T-helper 2 cell treated with Interferon-gamma antibody and Interleukin-4, amounts not matched to agents 5 μg/mL and 100 μg/mL, for 36 hours (primary cell): ENCODE measurements at regions not wholly inside any gene's neighbourhood (a gene's known extent, or its start where the extent isn't known, plus 50 kb on each side); places are given as distances from the start of the nearest gene placed in this dataset.

Source experiments
- DNase-seq: peaks from one replicate; pipeline ENCODE4 v3.0.0; 2021; ENCODE audit warnings: low spot score
- H3K27ac Mint-ChIP-seq: one replicate; pipeline ENCODE4 v1.8.0; 2021; ENCODE audit warnings: mild to moderate bottlenecking, mixed read lengths
- H3K27me3 Mint-ChIP-seq: one replicate; pipeline ENCODE4 v1.8.0; 2021; ENCODE audit warnings: low read depth, mixed read lengths
- H3K36me3 Mint-ChIP-seq: one replicate; pipeline ENCODE4 v1.8.0; 2021; ENCODE audit warnings: low read depth, mixed read lengths
- H3K4me1 Mint-ChIP-seq: one replicate; pipeline ENCODE4 v1.8.0; 2021; ENCODE audit warnings: low read depth, mixed read lengths
- H3K4me3 Mint-ChIP-seq: one replicate; pipeline ENCODE4 v1.8.0; 2022; ENCODE audit warnings: mild to moderate bottlenecking, moderate library complexity, mixed read lengths
- H3K9me3 Mint-ChIP-seq: one replicate; pipeline ENCODE4 v1.8.0; 2021; ENCODE audit warnings: mixed read lengths

DNA sequence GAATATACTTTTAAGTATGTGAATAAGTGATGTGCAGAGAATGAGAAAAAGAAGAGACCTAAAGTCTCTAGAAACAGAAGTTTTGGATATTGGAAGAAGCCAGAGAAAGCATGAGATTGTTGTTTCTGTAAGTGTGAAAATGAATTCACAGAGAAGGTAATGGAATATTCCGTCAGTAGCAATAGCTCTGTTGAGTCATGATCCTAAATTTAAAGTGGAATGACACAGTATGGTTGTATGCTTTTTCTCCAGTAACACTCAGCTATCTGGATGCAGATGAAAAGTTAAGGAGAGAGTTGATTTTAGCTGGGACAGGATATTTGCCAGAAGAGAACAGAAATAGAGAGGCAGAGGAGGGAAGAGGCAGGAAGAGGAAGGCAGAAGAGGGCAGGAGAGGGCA is 1166.3 kb downstream of the GALC start:
- H3K27ac Mint-ChIP-seq = no peak overlapping the region
- no peak overlapping the region for H3K4me3 Mint-ChIP-seq
- no peaks in the 10 kb centered on the region for H3K4me1 Mint-ChIP-seq
- peaks cover 17% of the 10 kb centered on the region for H3K9me3 Mint-ChIP-seq
- H3K27me3 Mint-ChIP-seq = no peaks in the 10 kb centered on the region
- DNase-seq = no peak
- no peaks in the 10 kb centered on the region for H3K36me3 Mint-ChIP-seq

DNA sequence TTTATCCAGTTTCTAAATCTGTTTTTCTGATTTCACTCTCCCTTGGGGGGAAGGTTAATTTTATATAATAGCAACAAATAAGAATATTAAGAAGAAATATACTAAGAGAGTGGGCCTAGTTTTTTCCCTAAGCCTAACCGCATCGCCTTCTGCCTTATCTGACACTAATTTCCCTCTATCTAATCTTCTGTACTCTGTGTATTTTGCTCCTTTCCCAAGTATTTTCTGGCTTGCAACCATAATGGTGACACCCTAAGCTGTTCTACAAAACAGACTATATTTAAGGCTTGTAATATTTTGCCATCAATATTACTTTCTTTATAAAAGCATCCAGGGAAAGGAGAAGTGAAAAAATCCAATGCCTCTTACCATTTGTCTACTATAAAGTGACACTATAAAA is 1168.8 kb downstream of the GALC start:
- Mint-ChIP-seq H3K27me3 (no peaks in the 10 kb centered on the region), H3K9me3 (peaks cover 17% of the 10 kb centered on the region), H3K4me3 (no peak overlapping the region), H3K27ac (no peak overlapping the region), H3K4me1 (no peaks in the 10 kb centered on the region), H3K36me3 (no peaks in the 10 kb centered on the region)
- no peak for DNase-seq

DNA sequence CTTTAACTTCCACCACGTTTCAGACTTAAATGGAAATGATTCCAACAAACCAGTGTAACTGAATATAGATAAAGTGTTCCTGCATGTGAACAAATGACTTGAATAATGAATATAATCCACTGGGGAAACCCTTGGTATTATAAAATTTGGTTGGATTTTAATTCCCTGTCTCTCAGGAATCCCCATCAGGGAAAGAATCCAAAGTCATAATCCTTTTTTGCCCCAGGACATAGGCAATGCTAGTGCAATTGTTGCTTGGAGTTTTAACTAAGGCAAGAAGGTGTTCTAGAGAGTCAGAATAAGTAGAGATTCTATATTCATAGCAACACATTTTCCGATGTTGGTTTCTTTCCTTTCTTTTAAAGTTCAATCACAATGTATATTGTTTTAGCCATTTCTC is 1169.4 kb downstream of the GALC start:
- H3K27me3 Mint-ChIP-seq = no peaks in the 10 kb centered on the region
- no peak overlapping the region for H3K4me3 Mint-ChIP-seq
- no peak overlapping the region for H3K27ac Mint-ChIP-seq
- H3K9me3 Mint-ChIP-seq = peaks cover 18% of the 10 kb centered on the region
- DNase-seq = no peak
- no peaks in the 10 kb centered on the region for H3K4me1 Mint-ChIP-seq
- H3K36me3 Mint-ChIP-seq = no peaks in the 10 kb centered on the region

DNA sequence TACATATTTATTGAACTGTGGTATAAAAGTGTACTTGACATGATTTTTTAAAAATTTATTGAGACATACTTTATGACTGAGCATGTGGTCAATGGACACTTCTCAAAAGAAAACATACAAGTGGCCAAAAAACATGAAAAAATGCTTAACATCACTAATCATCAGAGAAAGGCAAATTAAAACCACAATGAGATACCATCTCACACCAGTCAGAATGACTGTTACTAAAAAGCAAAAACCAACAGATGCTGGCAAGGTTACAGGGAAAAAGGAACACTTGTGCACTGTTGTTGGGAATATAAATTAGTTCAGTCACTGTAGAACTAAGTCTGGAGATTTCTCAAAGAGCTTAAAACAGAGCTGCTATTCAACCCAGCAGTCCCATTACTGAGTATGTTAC is 1177.6 kb downstream of the GALC start:
- Mint-ChIP-seq H3K27ac (no peak overlapping the region), H3K27me3 (no peaks in the 10 kb centered on the region), H3K4me3 (no peak overlapping the region), H3K4me1 (no peaks in the 10 kb centered on the region), H3K9me3 (peaks cover 43% of the 10 kb centered on the region), H3K36me3 (no peaks in the 10 kb centered on the region)
- no peak for DNase-seq

DNA sequence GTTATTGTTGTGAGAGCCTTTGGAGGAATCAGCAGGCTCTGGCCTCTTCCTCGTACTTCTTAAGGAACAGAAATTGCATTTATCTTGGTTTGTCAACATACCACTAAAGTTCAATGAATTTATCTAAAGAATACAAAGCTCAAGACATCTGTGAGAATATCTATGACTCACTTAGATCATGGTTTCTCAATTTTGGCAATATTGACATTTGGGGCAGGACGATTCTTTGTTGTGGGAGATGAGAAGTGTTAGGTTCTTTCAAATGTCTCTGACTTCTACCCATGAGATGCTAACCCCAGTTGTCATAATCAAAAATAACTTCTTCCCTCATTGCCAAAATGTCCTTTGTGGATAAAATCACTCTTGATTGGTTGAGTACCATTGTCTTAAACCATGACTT is 1190.3 kb downstream of the GALC start:
- Mint-ChIP-seq H3K36me3 (no peaks in the 10 kb centered on the region), H3K9me3 (peaks cover 6% of the 10 kb centered on the region), H3K27ac (no peak overlapping the region), H3K27me3 (no peaks in the 10 kb centered on the region), H3K4me3 (no peak overlapping the region), H3K4me1 (no peaks in the 10 kb centered on the region)
- DNase-seq = no peak

DNA sequence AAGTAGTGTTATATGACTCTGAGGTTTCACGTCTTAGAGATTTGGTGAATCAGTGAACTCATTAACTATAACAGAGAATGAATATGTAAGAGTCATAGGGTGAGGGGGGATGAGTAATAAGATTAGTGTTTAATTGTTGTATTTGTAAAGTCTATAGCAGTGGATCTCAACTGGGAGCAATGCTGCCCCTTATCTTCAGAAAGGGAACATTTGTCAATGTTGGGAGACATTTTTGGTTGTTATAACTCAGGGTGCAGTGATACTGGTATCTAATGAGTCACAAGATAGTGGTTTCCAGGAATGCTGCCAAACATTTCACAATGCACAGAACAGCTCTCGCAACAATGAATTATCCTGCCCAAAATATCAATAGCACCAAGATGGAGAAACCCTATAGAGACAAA is 1193.7 kb downstream of the GALC start:
- no peak for DNase-seq
- Mint-ChIP-seq H3K27ac (no peak overlapping the region), H3K4me3 (no peak overlapping the region), H3K9me3 (peaks cover 6% of the 10 kb centered on the region), H3K36me3 (no peaks in the 10 kb centered on the region), H3K4me1 (no peaks in the 10 kb centered on the region), H3K27me3 (no peaks in the 10 kb centered on the region)

DNA sequence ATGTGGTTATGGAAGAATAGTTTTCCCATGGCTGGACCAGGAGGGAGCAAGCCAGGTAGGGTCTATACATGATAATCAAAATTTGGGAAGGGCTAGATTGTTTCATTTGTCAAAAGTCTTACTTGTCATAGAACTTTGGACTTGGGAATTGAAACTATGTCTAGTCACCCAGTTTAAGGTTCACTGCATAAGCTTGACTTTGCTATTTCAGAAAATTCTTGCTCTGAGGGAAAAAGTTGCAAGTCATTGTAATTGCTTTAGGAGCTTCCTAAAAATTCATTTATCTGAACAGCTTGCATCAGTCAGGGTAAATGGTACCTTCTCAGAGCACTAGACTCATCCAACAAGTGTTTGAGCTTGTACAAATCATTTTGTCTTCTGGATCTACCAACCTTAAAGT is 1194.7 kb downstream of the GALC start:
- Mint-ChIP-seq H3K27ac (no peak overlapping the region), H3K36me3 (no peaks in the 10 kb centered on the region), H3K27me3 (no peaks in the 10 kb centered on the region), H3K4me3 (no peak overlapping the region), H3K4me1 (no peaks in the 10 kb centered on the region), H3K9me3 (peaks cover 6% of the 10 kb centered on the region)
- DNase-seq = no peak

DNA sequence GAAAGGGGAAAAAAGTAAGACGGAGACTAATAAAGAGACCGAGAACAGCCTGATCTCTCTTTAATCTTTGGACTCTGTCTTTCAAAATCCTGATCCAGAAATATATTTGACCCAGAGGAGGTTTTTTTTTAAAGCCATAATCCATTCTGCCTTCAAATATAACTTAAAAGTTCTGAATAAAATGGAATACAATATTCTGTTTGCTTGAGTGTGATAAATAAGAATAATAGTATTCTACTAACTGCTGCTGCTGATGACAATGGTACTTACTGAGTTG is 1196.0 kb downstream of the GALC start:
- no peaks in the 10 kb centered on the region for H3K4me1 Mint-ChIP-seq
- H3K36me3 Mint-ChIP-seq = no peaks in the 10 kb centered on the region
- H3K9me3 Mint-ChIP-seq = peaks cover 13% of the 10 kb centered on the region
- DNase-seq = no peak
- no peak overlapping the region for H3K4me3 Mint-ChIP-seq
- H3K27me3 Mint-ChIP-seq = no peaks in the 10 kb centered on the region
- H3K27ac Mint-ChIP-seq = no peak overlapping the region

DNA sequence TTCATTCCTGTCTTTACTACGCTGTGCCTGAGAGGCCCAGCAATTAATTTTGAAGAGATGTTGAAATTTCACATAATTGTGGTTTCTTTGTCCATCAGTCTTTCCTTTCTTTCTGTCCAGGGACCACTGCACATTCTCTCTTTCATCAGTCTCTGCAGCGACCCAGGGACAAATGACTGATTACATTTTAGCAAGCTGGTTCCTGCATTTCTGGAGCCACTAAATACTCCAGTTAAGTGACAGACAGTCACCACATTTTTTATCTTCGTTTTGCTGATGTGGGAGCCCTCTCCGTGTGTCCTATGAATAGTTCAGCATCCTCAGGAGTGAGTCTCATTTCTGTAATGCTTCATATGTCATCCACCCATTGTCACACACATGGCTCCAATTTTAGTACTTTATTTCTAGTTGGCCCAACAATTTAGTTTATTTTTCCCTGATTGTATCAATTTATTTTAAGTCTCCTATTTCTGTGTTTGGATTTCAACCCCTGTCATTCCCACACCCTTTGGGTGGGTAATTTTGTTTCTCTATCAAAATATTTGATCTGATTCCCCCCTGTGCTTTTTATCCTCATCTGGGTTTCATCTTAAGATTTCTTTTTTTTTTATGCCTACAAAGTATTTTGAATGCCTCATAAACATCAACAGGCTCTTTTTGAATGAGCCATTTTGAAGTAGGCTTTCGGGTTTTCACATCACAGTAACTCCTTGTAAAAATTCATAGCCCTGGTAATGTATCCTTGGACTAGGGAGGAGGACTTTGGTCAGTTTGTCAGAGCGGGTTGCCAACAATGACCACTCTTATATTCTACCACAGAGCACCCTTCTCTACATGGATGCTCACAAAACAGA is 1196.5 kb downstream of the GALC start:
- peaks cover 13% of the 10 kb centered on the region for H3K9me3 Mint-ChIP-seq
- H3K27ac Mint-ChIP-seq = no peak overlapping the region
- DNase-seq = no peak
- no peaks in the 10 kb centered on the region for H3K27me3 Mint-ChIP-seq
- no peaks in the 10 kb centered on the region for H3K36me3 Mint-ChIP-seq
- H3K4me1 Mint-ChIP-seq = no peaks in the 10 kb centered on the region
- no peak overlapping the region for H3K4me3 Mint-ChIP-seq

DNA sequence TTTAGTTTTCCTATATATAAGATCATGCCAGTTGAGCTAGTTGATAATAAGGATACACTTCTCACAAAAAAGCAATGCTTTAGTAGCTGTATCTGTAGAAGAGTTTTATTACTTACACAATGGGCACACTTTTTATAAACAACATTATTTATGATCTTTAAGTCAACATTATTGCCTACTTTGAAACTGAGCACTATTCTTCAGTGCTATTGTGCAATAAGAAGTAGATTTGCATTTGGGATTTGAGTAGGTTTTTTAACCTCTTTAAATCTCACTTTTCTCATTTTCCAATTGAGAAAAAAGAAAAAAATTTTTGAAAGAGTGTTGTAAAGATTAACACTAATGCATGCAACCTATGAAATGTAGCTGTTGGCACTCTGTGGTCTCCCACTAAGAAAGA is 1198.3 kb downstream of the GALC start:
- Mint-ChIP-seq H3K27ac (no peak overlapping the region), H3K4me3 (no peak overlapping the region), H3K36me3 (no peaks in the 10 kb centered on the region), H3K9me3 (peaks cover 13% of the 10 kb centered on the region), H3K4me1 (no peaks in the 10 kb centered on the region), H3K27me3 (no peaks in the 10 kb centered on the region)
- DNase-seq = no peak

DNA sequence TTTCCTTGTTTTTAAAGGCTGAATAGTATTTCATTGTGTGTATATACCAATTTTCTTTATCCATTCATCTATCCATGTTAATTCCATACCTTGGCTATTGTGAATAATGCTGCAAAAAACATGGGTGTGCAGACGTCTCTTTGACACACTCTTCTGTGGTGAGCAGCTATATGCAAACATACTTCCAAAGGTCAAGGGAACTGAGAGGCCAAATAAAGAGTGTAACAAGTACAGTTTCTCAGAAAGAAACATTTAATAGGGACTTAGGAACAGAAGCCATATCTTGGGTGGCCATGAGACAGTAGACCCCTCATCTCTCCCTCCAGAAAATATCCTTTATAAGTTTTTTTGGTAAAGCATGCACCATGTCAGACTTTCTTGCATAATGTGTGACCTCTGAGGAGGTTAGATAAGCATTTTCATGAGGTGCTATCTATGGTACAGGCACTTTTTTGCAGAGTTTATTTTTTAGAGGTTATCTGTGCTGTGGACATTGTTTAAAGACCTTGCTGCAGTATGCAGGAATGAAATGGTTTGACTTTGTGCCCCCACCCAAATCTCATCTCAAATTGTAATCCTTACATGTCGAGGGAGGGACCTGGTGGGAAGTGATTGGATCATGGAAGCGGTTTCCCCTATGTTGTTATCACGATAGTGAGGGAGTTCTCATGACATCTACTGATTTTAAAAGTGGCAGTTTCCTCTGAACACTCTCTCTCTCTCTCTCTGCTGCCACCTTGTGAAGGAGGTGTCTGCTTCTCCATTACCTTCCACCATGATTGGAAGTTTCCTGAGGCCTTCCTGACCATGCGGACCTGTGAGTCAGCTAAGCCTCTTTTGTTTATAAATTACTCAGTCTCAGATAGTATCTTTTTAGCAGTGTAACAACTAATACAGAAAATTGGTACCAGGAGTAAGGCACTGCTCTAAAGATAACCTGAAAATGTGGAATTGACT is 1202.3 kb downstream of the GALC start:
- Mint-ChIP-seq H3K4me1 (no peaks in the 10 kb centered on the region), H3K27ac (no peak overlapping the region), H3K27me3 (no peaks in the 10 kb centered on the region), H3K9me3 (peaks cover 9% of the 10 kb centered on the region), H3K36me3 (no peaks in the 10 kb centered on the region), H3K4me3 (no peak overlapping the region)
- DNase-seq = no peak

DNA sequence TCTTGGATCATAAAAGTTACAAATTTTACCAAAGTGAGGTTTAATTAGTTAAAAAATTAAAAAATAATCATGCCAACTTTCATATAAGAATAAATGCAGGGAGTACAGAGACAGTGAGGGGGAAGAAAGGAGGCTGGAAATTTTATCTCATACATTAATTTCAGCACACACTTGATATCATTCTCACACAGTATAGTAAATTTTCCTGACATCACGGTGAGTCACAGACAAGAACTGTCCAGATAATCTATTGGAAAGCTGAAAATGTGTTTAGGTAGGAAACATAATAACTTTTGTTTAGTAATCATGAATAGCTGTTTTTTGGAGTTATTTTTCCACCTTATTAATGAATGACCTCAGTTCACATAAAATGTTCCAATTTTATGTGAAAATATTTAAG is 1204.8 kb downstream of the GALC start:
- Mint-ChIP-seq H3K4me1 (no peaks in the 10 kb centered on the region), H3K4me3 (no peak overlapping the region), H3K27me3 (no peaks in the 10 kb centered on the region), H3K9me3 (peaks cover 11% of the 10 kb centered on the region), H3K36me3 (no peaks in the 10 kb centered on the region), H3K27ac (no peak overlapping the region)
- no peak for DNase-seq

DNA sequence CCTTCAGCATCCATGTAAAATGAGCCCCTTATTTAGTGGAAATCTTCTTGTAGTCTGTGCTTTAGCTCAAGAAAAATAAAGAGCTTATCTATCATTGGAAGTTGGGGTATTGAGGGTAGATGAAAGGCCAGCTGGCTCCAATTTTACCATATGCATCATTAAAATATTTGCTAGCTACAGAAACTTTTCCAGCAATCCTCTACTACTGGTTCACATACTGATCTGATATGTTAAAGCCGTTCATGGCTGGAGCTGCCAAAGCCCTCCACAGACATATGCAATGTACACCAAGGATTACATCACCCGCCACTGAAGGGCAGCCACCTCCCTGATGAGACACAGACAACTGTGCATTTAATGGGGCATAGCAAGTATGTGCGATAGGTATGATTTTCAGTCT is 1205.3 kb downstream of the GALC start:
- H3K27ac Mint-ChIP-seq = no peak overlapping the region
- H3K4me1 Mint-ChIP-seq = no peaks in the 10 kb centered on the region
- DNase-seq = no peak
- H3K9me3 Mint-ChIP-seq = peaks cover 8% of the 10 kb centered on the region
- no peaks in the 10 kb centered on the region for H3K27me3 Mint-ChIP-seq
- no peak overlapping the region for H3K4me3 Mint-ChIP-seq
- no peaks in the 10 kb centered on the region for H3K36me3 Mint-ChIP-seq

DNA sequence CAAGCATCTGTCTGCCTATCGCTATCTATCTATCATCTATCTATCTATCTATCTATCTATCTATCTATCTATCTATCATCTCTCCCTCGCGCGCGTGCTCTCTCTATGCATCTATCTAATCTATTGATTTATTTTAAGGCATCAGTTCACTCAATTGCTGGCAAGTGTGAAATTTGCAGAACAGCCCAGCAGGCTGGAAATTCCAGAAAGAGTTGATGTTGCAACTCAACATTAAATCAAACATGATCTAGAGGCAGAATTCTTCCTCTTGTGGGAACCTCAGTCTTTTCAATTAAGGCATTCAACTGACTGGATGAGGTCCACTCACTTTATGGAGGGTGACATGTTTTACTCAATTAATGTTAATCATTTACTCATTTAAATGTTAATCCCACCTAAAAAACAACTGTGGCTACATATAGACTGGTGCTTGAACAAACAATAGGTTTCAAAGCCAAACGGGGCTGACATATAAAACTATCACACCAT is 1210.8 kb downstream of the GALC start:
- Mint-ChIP-seq H3K9me3 (peaks cover 24% of the 10 kb centered on the region), H3K36me3 (no peaks in the 10 kb centered on the region), H3K27ac (no peak overlapping the region), H3K4me3 (no peak overlapping the region), H3K4me1 (no peaks in the 10 kb centered on the region), H3K27me3 (no peaks in the 10 kb centered on the region)
- no peak for DNase-seq
